HCT116 (cell line): ENCODE measurements at regions not wholly inside any gene's neighbourhood (a gene's known extent, or its start where the extent isn't known, plus 50 kb on each side); places are given as distances from the start of the nearest gene placed in this dataset.

ENCODE experiments used
- ATAC-seq: fragments of 200-7000 bp; cut with Tn5 transposase; 2 replicates; pipeline ENCODE4 v1.9.1; 2020; ENCODE audit warnings: mild to moderate bottlenecking, moderate library complexity
- BruUV-seq: library from RNA; stranded (reverse); fragments of 400-500 nt; replicated peaks from 2 replicates; lab custom pipeline; 2021; lab: Mats Ljungman, UMichigan
- CTCF ChIA-PET: fragments of 300-600 bp; sonication (Branson Sonifier 250); formaldehyde crosslinking; loops from one replicate; lab custom pipeline; 2021; ENCODE audit warnings: antibody characterized with exemption; lab: Charles Lee
- POLR2A ChIA-PET: fragments of 300-600, 350-600 bp; sonication (Branson Sonifier 250); formaldehyde crosslinking; loops from one replicate; lab custom pipeline; 2021; ENCODE audit warnings: antibody characterized with exemption; lab: Charles Lee
- RAD21 ChIA-PET, 2 experiments: fragments of 300-600 bp; sonication (Branson Sonifier 250); formaldehyde crosslinking; loops; one replicate each; lab custom pipeline; 2023; ENCODE audit warnings: low total read pairs in 2 of 2; ENCODE audit not compliant: uncharacterized antibody in 2 of 2, unreplicated experiment in 2 of 2, low non-redundant PET in 1 of 2; lab: Charles Lee
- DNase-seq: peaks from one replicate; pipeline ENCODE4 v3.0.0-alpha.2; 2010; ENCODE audit warnings: low read depth, low spot score
- H2AFZ ChIP-seq: fragments of 200-600 bp; shearing (Covaris generic), sonication (generic); 2 replicates; pipeline ENCODE4 v1.6.1; 2017; ENCODE audit warnings: low read depth, mixed run types, mixed read lengths, antibody characterized with exemption, low read length; ENCODE audit not compliant: poor library complexity, severe bottlenecking
- H3K27ac ChIP-seq: 2 replicates; pipeline ENCODE4 v1.5.1; 2012; ENCODE audit warnings: low read depth, low read length
- H3K27me3 ChIP-seq: fragments of 200-600 bp; sonication (generic); 2 replicates; pipeline ENCODE4 v1.6.1; 2016; ENCODE audit warnings: mixed run types, low read length, mixed read lengths; ENCODE audit not compliant: insufficient read depth
- H3K36me3 ChIP-seq, 2 experiments: fragments of 200-500 bp in 1 of 2; fragments of 200-600 bp in 1 of 2; sonication (Bioruptor generic) in 1 of 2; sonication (generic) in 1 of 2; 2 replicates each; pipeline versions ENCODE4 v1.5.1 to v1.6.1; 2014 to 2016; ENCODE audit warnings: low read length in 2 of 2, inconsistent platforms in 1 of 2, mixed read lengths in 1 of 2, mixed run types in 1 of 2; ENCODE audit not compliant: insufficient read depth in 2 of 2, control insufficient read depth in 1 of 2
- H3K4me1 ChIP-seq, 2 experiments: fragments of 200-600 bp in 1 of 2; sonication (generic) in 1 of 2; 2 replicates each; pipeline versions ENCODE4 v1.5.1 to v1.6.1; 2012 to 2017; ENCODE audit warnings: low read length in 2 of 2, inconsistent platforms in 1 of 2, mild to moderate bottlenecking in 1 of 2, mixed read lengths in 1 of 2, mixed run types in 1 of 2, moderate library complexity in 1 of 2; ENCODE audit not compliant: insufficient read depth in 2 of 2, control insufficient read depth in 1 of 2
- H3K4me2 ChIP-seq: fragments of 200-600 bp; sonication (generic); 2 replicates; pipeline ENCODE4 v1.6.1; 2017; ENCODE audit warnings: mixed run types, low read length, mixed read lengths
- H3K4me3 ChIP-seq, 2 experiments: fragments of 200-600 bp in 1 of 2; sonication (generic) in 1 of 2; replicated peaks in 1 of 2; 2 replicates each; pipeline ENCODE4 v1.5.1; 2011 to 2016; ENCODE audit warnings: low read length in 2 of 2, control low read depth in 1 of 2, low read depth in 1 of 2, mild to moderate bottlenecking in 1 of 2, mixed read lengths in 1 of 2, mixed run types in 1 of 2
- H3K79me2 ChIP-seq: fragments of 200-600 bp; sonication (generic); 2 replicates; pipeline ENCODE4 v1.6.1; 2017; ENCODE audit warnings: mild to moderate bottlenecking, mixed run types, low read length, moderate library complexity, mixed read lengths; ENCODE audit not compliant: insufficient read depth
- H3K9ac ChIP-seq: fragments of 200-600 bp; sonication (generic); 2 replicates; pipeline ENCODE4 v1.6.1; 2016; ENCODE audit warnings: low read length, mixed read lengths
- H3K9me2 ChIP-seq: fragments of 200-600 bp; sonication (generic), shearing (Covaris generic); 2 replicates; pipeline ENCODE4 v1.6.1; 2017; ENCODE audit warnings: mixed run types, mild to moderate bottlenecking, moderate library complexity; ENCODE audit not compliant: insufficient read depth
- H3K9me3 ChIP-seq, 2 experiments: fragments of 200-500 bp in 1 of 2; fragments of 200-600 bp in 1 of 2; sonication (Bioruptor generic) in 1 of 2; sonication (generic) in 1 of 2; 2 replicates each; pipeline ENCODE4 v1.6.1; 2014 to 2017; ENCODE audit warnings: low read length in 2 of 2, mixed read lengths in 2 of 2, inconsistent platforms in 1 of 2, low read depth in 1 of 2, mild to moderate bottlenecking in 1 of 2, mixed run types in 1 of 2, moderate library complexity in 1 of 2; ENCODE audit not compliant: control insufficient read depth in 1 of 2, insufficient read depth in 1 of 2
- H4K20me1 ChIP-seq: fragments of 200-600 bp; sonication (generic), shearing (Covaris generic); 2 replicates; pipeline ENCODE4 v1.6.1; 2017; ENCODE audit warnings: mixed run types, mild to moderate bottlenecking, moderate library complexity; ENCODE audit not compliant: insufficient read depth
- ATF3 ChIP-seq: IDR thresholded peaks from 2 replicates; pipeline ENCODE4 v1.6.1; 2012
- CBX3 ChIP-seq: IDR thresholded peaks from 2 replicates; pipeline ENCODE4 v1.6.1; 2012; ENCODE audit warnings: low read depth
- CEBPB ChIP-seq: IDR thresholded peaks from 2 replicates; pipeline ENCODE4 v1.6.1; 2012; ENCODE audit warnings: low read depth
- CTCF ChIP-seq, 3 experiments: fragments of 200-600 bp in 1 of 3; sonication (generic) in 1 of 3; IDR thresholded peaks in 2 of 3; conservative IDR thresholded peaks in 1 of 3; 2 replicates each; pipeline ENCODE4 v1.5.1; 2012 to 2017; ENCODE audit warnings: low read depth in 2 of 3, low read length in 2 of 3, antibody characterized with exemption in 1 of 3, borderline replicate concordance in 1 of 3, control low read depth in 1 of 3, mild to moderate bottlenecking in 1 of 3, mixed read lengths in 1 of 3, mixed run types in 1 of 3, moderate library complexity in 1 of 3; ENCODE audit not compliant: insufficient read depth in 1 of 3
- EGR1 ChIP-seq: IDR thresholded peaks from 2 replicates; pipeline ENCODE4 v1.6.1; 2012; ENCODE audit warnings: low read depth
- ELF1 ChIP-seq: IDR thresholded peaks from 2 replicates; pipeline ENCODE4 v1.6.1; 2012; ENCODE audit warnings: low read depth, borderline replicate concordance
- EZH2phosphoT487 ChIP-seq: fragments of 200-600 bp; IDR thresholded peaks from 2 replicates; pipeline ENCODE4 v1.6.1; 2018; ENCODE audit warnings: antibody characterized with exemption, borderline replicate concordance
- JUND ChIP-seq: IDR thresholded peaks from 2 replicates; pipeline ENCODE4 v1.6.1; 2012
- MAX ChIP-seq: IDR thresholded peaks from 2 replicates; pipeline ENCODE4 v1.6.1; 2012
- POLR2A ChIP-seq: IDR thresholded peaks from 2 replicates; pipeline ENCODE4 v1.7.0; 2011; ENCODE audit warnings: borderline replicate concordance; ENCODE audit not compliant: insufficient read depth, insufficient read length; ENCODE audit errors: extremely low read depth
- POLR2AphosphoS5 ChIP-seq: IDR thresholded peaks from 2 replicates; pipeline ENCODE4 v1.6.1; 2011; ENCODE audit warnings: mild to moderate bottlenecking, low read depth, low read length, moderate library complexity
- RAD21 ChIP-seq: IDR thresholded peaks from 2 replicates; pipeline ENCODE4 v1.6.1; 2012; ENCODE audit warnings: low read depth, mild to moderate bottlenecking
- REST ChIP-seq: IDR thresholded peaks from 2 replicates; pipeline ENCODE4 v1.6.1; 2012; ENCODE audit warnings: low read depth
- SIN3A ChIP-seq: IDR thresholded peaks from 2 replicates; pipeline ENCODE4 v1.6.1; 2012; ENCODE audit warnings: low read depth
- SP1 ChIP-seq: IDR thresholded peaks from 2 replicates; pipeline ENCODE4 v1.6.1; 2012; ENCODE audit warnings: low read depth
- SRF ChIP-seq: IDR thresholded peaks from 2 replicates; pipeline ENCODE4 v1.6.1; 2012; ENCODE audit warnings: low read depth
- TCF7L2 ChIP-seq: IDR thresholded peaks from 2 replicates; pipeline ENCODE4 v1.7.0; 2011; ENCODE audit warnings: borderline replicate concordance, inconsistent platforms; ENCODE audit not compliant: insufficient read depth, insufficient read length; ENCODE audit errors: extremely low read depth
- YY1 ChIP-seq: IDR thresholded peaks from 2 replicates; pipeline ENCODE4 v1.6.1; 2011; ENCODE audit warnings: low read length, low read depth, moderate library complexity, mild to moderate bottlenecking; ENCODE audit not compliant: insufficient replicate concordance; ENCODE audit errors: extremely low read depth
- ZBTB33 ChIP-seq: IDR thresholded peaks from 2 replicates; pipeline ENCODE4 v1.6.1; 2011; ENCODE audit warnings: mild to moderate bottlenecking, low read length, moderate library complexity; ENCODE audit not compliant: insufficient replicate concordance; ENCODE audit errors: extremely low read depth
- ZFX ChIP-seq: fragments of 450-650 bp; IDR thresholded peaks from 2 replicates; pipeline ENCODE4 v1.6.1; 2017
- intact Hi-C: fragments of 100-400 bp; cut with micrococcal nuclease; formaldehyde crosslinking; loops from 2 replicates; pipeline ENCODE4 v1.10.0; 2022

- Histone ChIP-seq H3K27ac (no peak overlapping the region), H3K4me1 (peaks cover 13 to 15% of the 10 kb centered on the region in 2 experiments)
- DNase-seq: no peak
- TF ChIP-seq TCF7L2 (no peak), CBX3 (no peak), JUND (no peak), RAD21 (no peak), ZFX (no peak), POLR2A (no peak), ATF3 (no peak), REST (no peak), YY1 (no peak), CEBPB (no peak), POLR2AphosphoS5 (no peak), SP1 (no peak), SRF (no peak), SIN3A (no peak), MAX (no peak), ZBTB33 (no peak), ELF1 (no peak), CTCF (IDR thresholded peaks at IDR 0.05 in 2 of 3, conservative IDR thresholded peaks at IDR 0.05 in 1 of 3; ENCODE audit: borderline replicate concordance in 1 of 3, insufficient read depth in 1 of 3, low read depth in 2 of 3, low read length in 2 of 3) (no peak), EGR1 (no peak), EZH2phosphoT487 (no peak)
- TF ChIP-seq, all 23 proteins: peak for 0
- intact Hi-C loops: no loop called here
- BruUV-seq: no TSS peak
- Histone ChIP-seq H3K27me3 (no peaks in the 10 kb centered on the region), H3K4me3 (no peak overlapping the region), H4K20me1 (no peaks in the 10 kb centered on the region), H3K4me2 (no peak overlapping the region), H3K9ac (no peak overlapping the region), H3K9me3 (no peaks in the 10 kb centered on the region; a peak in 1 of 4 replicates), H3K36me3 (no peaks in the 10 kb centered on the region), H3K79me2 (no peaks in the 10 kb centered on the region), H2AFZ (no peak overlapping the region), H3K9me2 (no peaks in the 10 kb centered on the region)
- RAD21 ChIA-PET: no interaction called here
- CTCF ChIA-PET: no interaction called here
- POLR2A ChIA-PET: no interaction called here
- ATAC-seq: no peak
Measured at GRCh38 chr4:3669553-3669949, 96.6 kb upstream of the ADRA2C start.
